Tongue (tissue), 1 donor: ENCODE measurements at regions not wholly inside any gene's neighbourhood (a gene's known extent, or its start where the extent isn't known, plus 50 kb on each side); places are given as distances from the start of the nearest gene placed in this dataset.
"Not testable (repeated sequence)": the region's sequence is repeated elsewhere in the genome, so short reads cannot be mapped to it uniquely, and the experiment has no call there.

Experiments used
- DNase-seq: peaks from one replicate; pipeline ENCODE4 v3.0.0-alpha.2; 2015

DNA sequence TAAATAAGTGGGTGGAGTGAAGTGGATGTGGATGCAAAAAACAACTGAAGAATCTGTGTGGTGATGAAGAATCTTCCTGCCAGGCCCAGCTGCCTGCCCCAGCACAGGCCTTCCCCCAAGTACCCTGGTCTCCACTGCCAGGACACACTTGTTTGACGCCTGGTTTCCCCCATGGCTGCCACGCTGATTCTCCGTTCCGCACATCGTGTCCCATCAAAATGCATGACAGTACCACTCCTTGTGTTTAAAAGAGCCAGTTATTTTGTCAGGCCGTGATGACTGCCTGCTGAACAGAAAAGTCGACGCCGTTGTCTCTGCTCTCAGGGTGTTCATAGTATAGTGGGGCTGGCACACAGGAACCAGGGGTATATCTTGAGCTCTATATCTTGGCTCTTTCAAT, 50.3 kb upstream of the KYNU start:
- no peak for DNase-seq

DNA sequence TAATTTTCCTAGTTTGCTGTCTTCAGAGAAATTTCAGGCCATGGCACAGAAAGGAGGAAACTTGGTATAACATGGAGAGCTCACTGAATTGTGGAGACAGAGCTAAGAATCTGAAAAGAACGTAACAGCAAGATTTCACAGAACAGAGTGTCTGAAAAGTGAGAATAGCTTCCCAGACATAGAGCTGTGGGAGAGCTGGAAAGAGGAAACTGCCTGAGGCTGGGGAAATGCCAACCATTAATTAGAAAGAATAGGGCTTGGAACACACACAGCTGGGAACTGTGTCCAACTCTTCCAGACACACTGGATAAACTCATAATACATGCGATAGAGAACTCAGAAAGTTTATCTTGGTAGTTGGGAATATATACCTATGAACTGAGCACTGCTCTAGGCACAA, 51.6 kb upstream of the KYNU start:
- DNase-seq: peak; percentile 13

DNA sequence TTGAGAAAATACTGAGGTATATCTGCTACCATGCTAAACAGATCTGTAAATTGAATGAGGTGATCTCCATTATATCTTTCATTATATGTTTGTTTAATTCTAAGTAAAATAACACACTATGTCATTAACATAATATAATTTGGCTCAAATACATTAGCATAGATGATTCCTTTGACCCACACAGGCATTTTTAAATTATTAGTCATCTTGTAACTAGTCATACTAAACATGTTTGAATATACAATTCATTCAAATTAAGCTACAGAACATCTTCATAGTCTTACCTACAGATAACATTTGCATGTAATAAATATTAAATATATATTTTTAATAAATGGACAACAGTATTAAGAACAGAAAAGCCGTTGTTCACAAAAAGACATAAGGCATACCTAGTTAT, 52.7 kb upstream of the KYNU start:
- no peak for DNase-seq

DNA sequence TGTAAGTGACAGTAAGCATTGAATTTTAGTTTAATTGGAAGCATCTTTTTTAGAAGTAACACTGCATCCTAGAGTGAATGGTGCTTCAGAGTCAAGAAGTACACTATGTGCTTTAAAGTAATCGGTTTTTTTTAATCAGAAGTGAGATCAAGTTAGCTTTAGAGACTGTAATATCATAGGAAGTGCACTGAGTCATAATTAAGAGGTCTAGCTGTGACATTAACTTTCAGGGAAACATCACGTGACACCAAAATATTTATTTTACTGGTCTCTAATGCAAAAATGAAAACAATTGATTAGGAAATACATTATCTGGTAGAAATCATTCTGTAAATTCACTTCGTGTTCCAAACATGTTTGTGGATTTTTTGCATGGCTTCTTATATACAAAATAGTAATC, 55.3 kb upstream of the KYNU start:
- no peak for DNase-seq

DNA sequence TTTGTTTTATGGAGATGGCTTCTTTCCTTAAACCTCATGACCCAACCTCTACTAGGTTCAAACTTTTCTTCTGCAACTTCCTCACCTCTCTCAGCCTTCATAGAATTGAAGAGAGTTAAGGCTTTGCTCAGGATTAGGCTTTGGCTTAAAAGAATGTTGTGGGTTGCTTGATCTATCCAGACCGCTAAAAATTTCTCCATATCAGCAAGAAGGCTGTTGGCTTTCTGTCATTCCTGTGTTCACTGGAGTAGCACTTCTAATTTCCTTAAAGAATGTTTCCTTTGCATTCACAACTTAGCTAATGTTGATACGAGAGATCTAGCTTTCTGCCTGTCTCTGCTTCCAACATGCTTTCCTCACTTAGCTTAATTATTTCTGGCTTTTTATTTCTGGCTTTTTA, 58.1 kb upstream of the KYNU start:
- DNase-seq: no peak

DNA sequence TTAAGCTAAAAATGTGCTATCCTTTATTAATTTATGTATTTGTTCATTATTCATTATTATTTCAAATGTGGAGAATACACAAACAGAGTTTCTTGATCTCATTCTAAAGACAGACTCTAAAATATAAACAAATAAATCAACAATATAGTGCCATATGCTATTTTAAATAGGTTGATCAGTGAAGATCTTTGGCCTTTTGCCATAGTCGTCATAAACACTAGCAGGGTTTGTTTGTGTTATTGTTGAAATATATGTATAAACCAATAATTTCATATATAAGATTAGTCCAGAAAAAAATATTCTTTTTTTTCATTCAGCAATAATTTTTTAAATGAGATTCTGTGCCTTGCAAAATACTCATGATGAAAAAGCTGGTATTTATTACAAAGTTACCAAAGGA, 62.1 kb upstream of the KYNU start:
- DNase-seq: no peak

DNA sequence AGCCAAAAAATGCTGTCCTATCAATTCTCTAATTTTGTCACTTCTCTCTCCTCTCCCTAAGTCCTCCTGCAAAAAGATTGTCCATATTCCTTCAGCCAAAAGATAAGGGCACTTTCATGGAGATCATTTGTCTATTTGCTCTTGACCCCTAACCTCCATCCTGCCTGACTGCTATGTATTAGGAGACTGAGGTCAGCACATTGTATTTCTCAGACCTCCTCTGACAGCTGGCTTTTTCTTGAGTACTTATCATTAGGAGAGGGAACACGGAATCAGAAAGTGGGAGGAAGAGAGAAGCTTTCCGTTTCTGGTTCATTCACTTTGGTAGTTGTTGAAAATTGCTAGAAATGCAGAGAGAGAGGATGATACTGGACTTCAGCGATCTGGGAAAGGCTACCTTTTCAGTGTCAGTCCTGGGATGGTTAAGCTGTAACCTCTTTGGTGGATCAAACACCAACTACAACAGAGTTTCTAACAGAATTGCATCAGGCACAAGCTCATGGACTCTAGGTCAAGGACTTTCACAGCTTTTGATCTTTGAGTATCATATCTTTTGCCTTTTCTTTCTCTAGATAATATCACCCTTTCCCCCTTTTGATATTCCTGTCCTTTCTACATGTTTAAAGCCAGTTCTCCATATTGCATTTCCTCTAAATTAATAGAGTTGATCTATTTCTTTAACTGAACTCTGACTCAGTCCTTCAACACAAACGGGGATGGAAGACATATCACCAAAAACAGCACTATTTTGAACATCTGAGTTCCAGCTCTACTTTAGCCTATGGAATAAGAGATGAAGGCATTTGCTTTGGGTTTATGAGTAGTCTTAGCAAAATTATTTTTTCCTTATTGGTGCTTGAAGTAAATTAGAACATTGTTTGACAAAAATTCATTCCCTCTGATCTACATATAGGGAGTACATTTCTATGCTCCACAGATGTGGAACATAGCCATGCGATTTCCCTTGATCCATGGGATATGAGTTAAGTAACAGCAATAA, 63.3 kb upstream of the KYNU start:
- no peak for DNase-seq

DNA sequence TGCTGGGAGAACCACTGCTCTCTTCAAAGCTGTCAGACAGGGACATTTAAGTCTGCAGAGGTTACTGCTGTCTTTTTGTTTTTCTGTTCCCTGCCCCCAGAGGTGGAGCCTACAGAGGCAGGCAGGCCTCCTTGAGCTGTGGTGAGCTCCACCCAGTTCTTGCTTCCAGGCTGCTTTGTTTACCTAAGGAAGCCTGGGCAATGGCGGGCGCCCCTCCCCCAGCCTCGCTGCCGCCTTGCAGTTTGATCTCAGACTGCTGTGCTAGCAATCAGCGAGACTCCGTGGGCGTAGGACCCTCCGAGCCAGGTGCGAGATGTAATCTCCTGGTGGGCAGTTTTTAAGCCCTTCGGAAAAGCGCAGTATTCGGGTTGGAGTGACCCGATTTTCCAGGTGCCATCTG, 65.8 kb upstream of the KYNU start:
- DNase-seq: not testable (repeated sequence)

DNA sequence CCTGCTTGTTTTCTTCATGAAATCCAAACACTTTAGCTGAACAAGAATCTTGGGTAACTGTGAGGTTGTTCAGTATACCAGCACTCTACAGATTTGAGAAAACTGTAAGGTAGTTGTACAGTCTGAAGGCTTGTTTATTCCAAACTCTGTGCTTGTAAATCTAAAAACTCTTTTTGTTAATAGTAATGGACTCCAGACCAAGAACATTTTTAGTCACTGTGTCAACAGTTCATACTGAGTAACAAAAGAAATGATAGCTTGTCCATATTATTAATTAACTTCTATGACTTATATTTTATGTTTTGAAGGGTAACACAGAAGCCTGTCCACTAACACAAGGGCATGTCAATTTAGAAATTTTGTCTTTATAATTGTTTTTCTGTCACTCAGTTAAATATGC, 72.2 kb upstream of the KYNU start:
- no peak for DNase-seq

DNA sequence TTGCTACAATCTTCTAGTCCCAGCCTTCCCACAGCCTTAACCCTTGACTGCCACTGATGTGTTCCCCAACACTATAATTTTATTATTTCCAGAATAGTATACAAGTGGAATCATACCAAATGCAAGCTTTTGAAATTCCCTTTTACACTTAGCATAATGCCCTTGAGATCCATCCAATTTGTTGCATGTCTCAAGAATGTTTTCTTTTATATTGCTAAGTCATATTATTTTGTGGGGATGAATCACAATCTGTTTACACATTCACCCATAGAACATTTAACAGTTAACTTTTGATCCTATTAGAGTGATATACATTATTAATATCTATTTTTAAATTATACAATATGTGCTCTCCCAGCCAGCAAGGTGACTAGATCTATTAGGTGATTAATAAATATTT, 74.3 kb upstream of the KYNU start:
- no peak for DNase-seq

DNA sequence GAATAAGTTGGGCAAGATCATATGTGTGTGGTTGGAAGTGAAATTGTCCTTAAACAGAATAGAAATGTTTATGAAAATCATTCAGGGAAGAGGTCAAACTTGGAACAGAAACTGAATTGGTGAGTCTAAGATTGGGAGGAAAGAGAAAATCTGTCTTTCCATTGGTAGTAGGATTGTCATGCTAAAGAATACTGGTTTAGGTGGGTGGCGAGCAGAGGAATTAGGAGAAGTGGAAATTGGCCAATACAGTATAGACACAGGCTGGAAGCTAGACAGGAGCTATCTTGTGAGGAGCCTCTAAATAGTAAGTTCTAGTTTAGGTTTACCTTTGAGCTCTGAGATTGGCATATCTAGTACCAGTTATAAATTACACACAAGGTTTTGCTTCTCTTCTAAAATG, 80.9 kb upstream of the KYNU start:
- no peak for DNase-seq

DNA sequence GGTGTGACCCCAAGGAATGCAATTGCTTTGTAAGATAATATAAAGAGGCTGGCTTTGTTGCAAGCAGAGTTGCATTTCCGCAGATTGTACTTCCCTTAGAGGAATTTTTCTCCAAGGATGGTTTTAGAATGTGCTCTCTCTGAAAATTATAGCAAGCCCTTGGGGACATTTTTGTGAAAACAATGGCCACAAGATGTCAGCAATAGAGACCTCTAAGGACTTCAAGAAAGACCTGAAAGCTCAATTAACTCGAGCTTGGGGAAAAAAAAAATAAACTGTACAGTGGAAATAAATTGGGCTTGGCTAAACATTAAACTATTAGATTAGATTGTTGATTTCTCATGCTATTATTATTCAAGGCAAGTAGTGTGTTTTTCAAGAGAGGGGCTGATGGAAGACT, 81.3 kb upstream of the KYNU start:
- DNase-seq: no peak

DNA sequence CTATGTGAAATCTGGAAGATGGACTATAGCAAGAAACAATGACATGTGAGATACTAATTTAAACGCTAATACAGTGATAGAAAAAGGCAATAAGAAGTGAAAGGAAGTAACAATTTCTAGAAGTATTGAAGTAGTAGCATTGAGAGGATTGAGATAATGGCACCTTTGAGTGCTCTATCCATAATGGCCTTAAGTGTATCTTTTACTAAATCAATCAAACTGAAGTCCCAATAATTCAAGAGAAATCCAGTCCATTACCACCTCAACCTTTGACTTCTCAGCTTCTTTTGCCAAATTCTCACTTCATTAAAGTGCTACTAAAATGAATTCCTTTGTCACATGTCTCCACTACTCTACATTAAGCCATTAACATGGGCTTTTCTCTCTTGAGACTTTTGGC, 82.6 kb upstream of the KYNU start:
- no peak for DNase-seq

DNA sequence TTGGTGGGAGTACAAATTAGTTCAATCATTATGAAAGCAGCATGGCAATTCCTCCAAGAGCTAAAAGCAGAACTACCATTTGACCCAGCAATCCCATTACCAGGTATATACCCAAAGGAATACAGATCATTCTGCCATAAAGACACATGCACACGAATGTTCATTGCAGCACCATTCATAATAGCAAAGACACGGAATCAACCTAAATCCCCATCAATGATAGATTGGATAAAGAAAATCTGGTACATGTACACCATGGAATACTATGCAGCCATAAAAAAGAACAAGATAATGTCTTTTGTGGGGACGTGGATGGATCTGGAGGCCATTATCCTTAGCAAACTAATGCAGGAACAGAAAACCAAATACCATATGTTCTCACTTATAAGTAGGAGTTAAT, 85.1 kb upstream of the KYNU start:
- not testable (repeated sequence) for DNase-seq

DNA sequence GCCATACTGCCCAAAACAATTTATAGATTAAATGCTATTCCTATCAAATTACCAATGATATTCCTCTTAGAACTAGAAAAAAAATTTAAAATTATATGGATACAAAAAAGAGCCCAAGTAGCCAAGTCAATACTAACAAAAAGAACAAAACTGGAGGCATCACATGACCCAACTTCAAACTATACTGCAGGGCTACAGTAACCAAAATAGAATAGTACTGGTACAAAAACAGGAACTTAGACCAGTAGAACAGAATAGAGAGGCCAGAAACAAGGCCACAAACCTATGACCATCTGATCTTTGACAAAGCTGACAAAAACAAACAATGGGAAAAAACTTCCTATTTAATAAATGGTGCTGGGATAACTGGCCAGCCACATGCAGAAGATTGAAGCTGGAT, 86.1 kb upstream of the KYNU start:
- no peak for DNase-seq

DNA sequence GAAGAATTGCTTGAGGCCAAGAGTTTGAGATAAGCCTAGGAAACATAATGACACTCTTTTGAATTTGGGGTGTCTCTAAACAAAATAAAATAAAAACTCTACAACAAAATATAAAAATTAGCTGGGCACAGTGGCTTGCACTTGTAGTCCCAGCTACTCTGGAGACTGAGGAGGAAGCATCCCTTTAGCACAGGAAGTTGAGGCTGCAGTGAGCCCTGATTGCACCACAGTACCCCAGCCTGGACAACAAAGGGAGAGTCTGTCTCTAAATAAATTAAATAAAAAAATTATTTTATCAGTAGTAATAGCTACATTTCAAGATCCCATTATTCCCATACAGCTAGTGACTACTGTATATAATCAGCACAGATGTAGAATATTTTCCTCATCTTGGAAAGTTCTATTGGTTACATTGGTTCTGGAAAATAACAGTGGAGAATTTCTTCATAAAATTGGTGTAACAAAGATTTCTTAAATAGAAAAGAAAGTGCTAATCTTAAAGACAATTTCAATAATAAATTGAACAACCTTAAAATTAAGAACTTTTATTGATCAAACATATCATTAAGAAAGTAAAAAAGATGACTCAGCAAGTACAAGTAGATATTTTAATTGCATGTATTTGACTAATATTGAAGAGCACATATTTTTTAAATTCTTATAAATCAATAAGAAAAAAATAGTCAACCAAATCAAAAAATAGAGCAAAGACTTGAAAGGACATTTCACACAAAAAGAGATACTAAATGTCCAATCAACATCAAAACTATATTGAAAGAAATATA, 90.4 kb upstream of the KYNU start:
- no peak for DNase-seq

DNA sequence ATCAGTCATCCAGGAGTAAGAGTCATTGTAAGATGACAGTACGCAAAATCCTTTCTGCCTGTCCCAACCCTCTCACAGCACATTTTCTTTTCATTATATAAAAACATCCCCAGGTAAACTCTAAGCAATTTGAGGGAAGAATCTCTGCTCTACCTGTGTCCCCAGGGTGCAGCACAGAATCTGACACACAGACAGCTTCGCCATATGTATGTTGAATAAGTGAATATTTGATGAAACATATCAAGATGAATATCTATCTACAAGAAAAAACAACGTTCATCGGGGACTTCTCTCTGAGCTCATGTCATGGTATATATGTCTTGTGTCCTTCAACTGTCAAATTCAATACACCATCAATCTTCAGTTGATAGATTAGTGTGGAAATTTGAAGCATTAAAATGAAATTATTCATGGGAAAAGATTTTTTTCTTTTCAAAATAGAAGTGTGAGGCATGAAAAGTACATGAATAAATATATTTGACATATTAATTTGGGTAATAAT, 94.5 kb upstream of the KYNU start:
- DNase-seq: no peak

DNA sequence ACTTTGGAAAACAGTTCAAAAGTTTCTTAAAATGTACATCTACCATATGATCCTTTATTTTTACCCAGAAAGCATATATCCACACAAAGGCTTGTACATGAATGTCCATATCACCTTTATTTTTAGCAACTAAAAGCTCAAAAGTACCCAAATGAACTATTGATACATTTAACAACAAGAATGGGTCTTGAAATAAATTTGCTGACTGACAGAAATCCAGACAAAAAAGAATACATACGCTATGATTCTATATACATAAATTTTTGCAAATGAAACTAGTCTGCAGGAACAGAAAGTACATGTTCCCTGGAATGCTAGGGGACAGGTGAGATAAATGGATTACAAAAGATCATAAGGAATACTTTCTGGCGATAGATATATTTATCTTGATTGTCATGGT, 96.3 kb upstream of the KYNU start:
- no peak for DNase-seq

DNA sequence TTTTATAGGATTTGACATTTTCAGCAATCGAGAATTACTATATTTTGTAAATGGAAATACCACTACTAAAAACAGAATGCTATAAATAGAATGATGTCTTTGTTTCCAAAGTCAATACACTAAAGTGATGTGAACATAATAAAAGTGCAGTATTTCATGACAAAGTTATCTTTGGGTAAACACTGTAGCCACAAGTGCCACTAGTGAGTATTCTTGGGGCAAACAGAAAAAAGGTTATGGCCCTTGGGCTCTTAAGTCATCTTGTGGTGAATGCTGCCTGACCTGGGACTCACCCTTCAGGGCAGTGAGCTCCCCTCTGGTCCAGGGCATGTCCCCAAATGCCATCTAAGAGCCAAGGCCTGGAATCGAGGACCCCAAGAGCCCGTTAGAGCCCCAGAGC, 99.2 kb upstream of the KYNU start:
- no peak for DNase-seq

DNA sequence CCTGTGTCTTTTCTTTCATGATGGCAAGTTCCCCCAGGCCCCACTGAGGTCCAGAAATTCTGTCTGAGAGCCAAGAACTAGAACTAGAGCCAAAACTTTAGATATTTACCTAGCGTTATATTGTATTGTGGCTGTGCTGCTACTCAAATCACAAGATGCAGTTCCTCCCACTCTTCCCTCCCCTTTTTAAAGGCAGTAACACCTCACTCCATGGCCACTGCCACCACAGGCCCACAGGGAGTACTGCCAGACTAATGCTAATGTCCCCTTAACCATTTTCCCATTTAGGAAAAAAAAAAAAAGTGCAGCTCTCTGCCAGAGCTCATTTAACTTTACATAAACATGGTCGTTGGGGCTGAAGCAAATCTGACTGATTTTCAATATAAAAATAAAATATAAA, 99.7 kb upstream of the KYNU start:
- no peak for DNase-seq

DNA sequence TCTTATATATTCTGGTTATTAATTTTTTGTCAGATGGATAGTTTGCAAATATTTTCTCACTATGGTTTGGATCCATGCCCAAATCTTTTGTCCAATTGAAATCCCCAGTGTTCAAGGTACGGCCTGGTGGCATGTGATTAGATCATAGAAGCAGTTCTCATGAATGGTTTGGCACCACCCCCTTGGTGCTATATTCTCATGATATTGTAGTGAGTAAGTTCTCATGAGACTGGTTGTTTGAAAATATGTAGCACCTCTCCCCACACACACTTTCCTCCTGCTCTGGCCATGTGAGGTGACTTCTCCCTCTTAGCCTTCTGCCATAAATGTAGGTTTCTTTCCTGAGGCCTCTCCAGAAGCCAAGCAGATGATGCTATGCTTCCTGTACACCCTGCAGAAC, 107.7 kb upstream of the KYNU start:
- DNase-seq: no peak

DNA sequence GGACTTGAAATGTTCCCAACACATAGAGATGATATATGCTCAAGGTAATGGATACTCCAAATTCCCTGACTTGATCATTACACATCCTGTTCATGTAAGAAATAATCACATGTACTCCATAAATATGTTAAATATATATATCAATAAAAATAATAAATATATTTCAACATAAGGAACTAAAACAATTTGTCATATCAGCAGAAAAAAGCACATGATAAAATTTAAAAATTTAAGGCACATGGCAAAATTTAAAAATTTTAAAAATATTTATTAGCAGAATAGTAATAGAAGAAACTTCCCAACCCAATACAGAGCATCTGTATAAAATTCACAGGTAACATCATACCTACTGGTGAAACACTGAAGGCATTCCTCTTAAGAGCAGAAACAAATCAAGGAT, 109.6 kb upstream of the KYNU start:
- no peak for DNase-seq

DNA sequence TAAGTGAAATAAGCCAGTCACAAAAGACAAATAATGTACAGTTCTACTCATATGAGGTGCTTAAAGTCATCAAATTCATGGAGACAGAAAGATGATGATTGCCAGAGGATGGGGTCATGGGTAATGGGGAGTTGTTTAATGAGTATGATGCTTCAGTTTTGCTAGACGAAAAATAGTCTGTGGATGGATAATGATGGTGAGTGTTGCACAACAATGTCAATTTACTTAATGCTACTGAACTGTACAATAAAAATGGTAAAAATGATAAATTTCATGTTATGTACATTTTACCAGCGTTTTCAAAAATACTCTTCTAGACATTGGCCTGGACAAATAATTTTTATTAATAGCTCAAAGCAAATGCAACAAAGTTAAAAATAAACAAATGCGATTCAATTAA, 118.5 kb upstream of the KYNU start:
- DNase-seq: no peak

DNA sequence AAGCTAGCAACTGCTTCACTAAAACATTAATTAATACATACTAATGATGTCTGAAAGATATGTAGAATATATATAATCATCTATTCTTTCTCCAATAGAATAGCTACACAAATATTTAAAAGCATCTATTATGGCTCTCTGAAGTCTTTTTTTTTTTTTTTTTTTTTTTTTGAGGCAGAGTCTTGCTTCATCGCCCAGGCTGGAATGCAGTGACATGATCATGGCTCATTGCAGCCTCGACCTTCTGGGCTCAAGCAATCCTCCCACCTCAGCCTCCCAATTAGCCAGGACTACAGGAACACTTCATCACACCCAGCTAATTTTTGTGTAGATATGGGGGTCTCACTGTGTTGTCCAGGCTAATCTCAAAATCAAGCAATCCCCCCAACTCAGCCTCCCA, 120.4 kb upstream of the KYNU start:
- no peak for DNase-seq
